HepG2 (cell line): ENCODE measurements at regions not wholly inside any gene's neighbourhood (a gene's known extent, or its start where the extent isn't known, plus 50 kb on each side); places are given as distances from the start of the nearest gene placed in this dataset.

ENCODE experiments used
- ATAC-seq: fragments of 200-7000 bp; cut with Tn5 transposase; 3 replicates; pipeline ENCODE4 v1.9.1; 2020; ENCODE audit warnings: mild to moderate bottlenecking, moderate library complexity
- BruUV-seq: library from RNA; stranded (reverse); fragments of 400-500 nt; replicated peaks from 2 replicates; lab custom pipeline; 2021; lab: Mats Ljungman, UMichigan
- CTCF ChIA-PET: fragments of 300-600 bp; formaldehyde crosslinking; extraction: SDS; loops from one replicate; lab custom pipeline; 2021; ENCODE audit warnings: low total read pairs, inconsistent platforms, low intra/inter-chr PET ratio; lab: Yijun Ruan, JAX
- POLR2A ChIA-PET: fragments of 350-600 bp; sonication (Branson Sonifier 250); formaldehyde crosslinking; loops from one replicate; lab custom pipeline; 2020; ENCODE audit warnings: antibody characterized with exemption, inconsistent platforms; lab: Yijun Ruan, JAX
- DNase-seq: peaks from one replicate; pipeline ENCODE4 v3.0.0-alpha.2; 2015; ENCODE audit warnings: low spot score
- FAIRE-seq: peaks from 3 replicates; lab custom pipeline; 2011; peaks lifted over from hg19 to GRCh38; lab: Jason Lieb, UNC
- H2AFZ ChIP-seq: one replicate; pipeline ENCODE4 v1.6.1; 2011; ENCODE audit warnings: low read length, inconsistent platforms
- H3K27ac ChIP-seq: fragments of 300-600 bp; 3 replicates; pipeline ENCODE4 v1.8.0; 2011; ENCODE audit warnings: mixed run types, mild to moderate bottlenecking, mixed read lengths, low read length, inconsistent platforms; ENCODE audit not compliant: insufficient read depth; ENCODE audit errors: extremely low read length
- H3K27me3 ChIP-seq, 2 experiments: fragments of 200-600 bp in 1 of 2; 2 replicates in 1 of 2; 3 replicates in 1 of 2; pipeline versions ENCODE4 v1.6.0 to v1.8.0; 2011; ENCODE audit warnings: low read length in 2 of 2, mild to moderate bottlenecking in 2 of 2, moderate library complexity in 2 of 2, inconsistent platforms in 1 of 2; ENCODE audit not compliant: insufficient read depth in 2 of 2, control insufficient read depth in 1 of 2
- H3K36me3 ChIP-seq, 2 experiments: fragments of 200-600 bp in 1 of 2; replicated peaks in 1 of 2; 2 replicates in 1 of 2; 3 replicates in 1 of 2; pipeline versions ENCODE4 v1.5.1 to v1.8.0; 2011; ENCODE audit warnings: low read length in 2 of 2, inconsistent platforms in 1 of 2; ENCODE audit not compliant: insufficient read depth in 2 of 2, control insufficient read depth in 1 of 2
- H3K4me1 ChIP-seq: 2 replicates; pipeline ENCODE4 v1.5.1; 2012; ENCODE audit warnings: low read length, inconsistent platforms; ENCODE audit not compliant: insufficient read depth
- H3K4me2 ChIP-seq: 2 replicates; pipeline ENCODE4 v1.6.0; 2011; ENCODE audit warnings: low read depth, low read length, inconsistent platforms
- H3K4me3 ChIP-seq, 3 experiments: fragments of 200-600 bp in 1 of 3; sonication (generic), shearing (Covaris generic) in 1 of 3; replicated peaks in 1 of 3; 2 replicates each; pipeline ENCODE4 v1.5.1; 2011 to 2016; ENCODE audit warnings: low read length in 3 of 3, inconsistent platforms in 2 of 3, low read depth in 2 of 3, mild to moderate bottlenecking in 2 of 3, control low read depth in 1 of 3, mixed read lengths in 1 of 3; ENCODE audit not compliant: insufficient read depth in 1 of 3
- H3K79me2 ChIP-seq: one replicate; pipeline ENCODE4 v1.6.1; 2011; ENCODE audit warnings: low read length, inconsistent platforms; ENCODE audit not compliant: insufficient read depth
- H3K9ac ChIP-seq: 2 replicates; pipeline ENCODE4 v1.6.0; 2011; ENCODE audit warnings: mild to moderate bottlenecking, low read depth, low read length, inconsistent platforms; ENCODE audit not compliant: insufficient read depth
- H3K9me3 ChIP-seq: 2 replicates; pipeline ENCODE4 v1.5.1; 2012; ENCODE audit warnings: mild to moderate bottlenecking, low read length
- H4K20me1 ChIP-seq: 2 replicates; pipeline ENCODE4 v1.6.0; 2011; ENCODE audit warnings: inconsistent platforms, mild to moderate bottlenecking, low read length, moderate library complexity; ENCODE audit not compliant: insufficient read depth
- ATF7 ChIP-seq, 2 experiments: fragments of 450-650 bp in 1 of 2; sonication (generic) in 1 of 2; formaldehyde crosslinking in 1 of 2; IDR thresholded peaks; 2 replicates each; pipeline versions ENCODE4 v1.4.0 to v1.6.1; 2016 to 2020; ENCODE audit warnings: antibody characterized with exemption in 1 of 2, mild to moderate bottlenecking in 1 of 2, missing genetic modification reagents in 1 of 2
- BORCS8-MEF2B ChIP-seq: sonication (generic); formaldehyde crosslinking; IDR thresholded peaks from 2 replicates; pipeline ENCODE4 v1.8.0; 2022; ENCODE audit warnings: mild to moderate bottlenecking, missing genetic modification reagents
- NFRKB ChIP-seq: fragments of 450-650 bp; IDR thresholded peaks from 2 replicates; pipeline ENCODE4 v1.6.1; 2017
- PITX1 ChIP-seq: sonication (generic); formaldehyde crosslinking; IDR thresholded peaks from 2 replicates; pipeline ENCODE4 v1.5.1; 2020; ENCODE audit warnings: mild to moderate bottlenecking, missing genetic modification reagents
- ZKSCAN5 ChIP-seq: sonication (generic); formaldehyde crosslinking; IDR thresholded peaks from 2 replicates; pipeline ENCODE4 v1.5.1; 2020; ENCODE audit warnings: mild to moderate bottlenecking, missing genetic modification reagents
- ZNF260 ChIP-seq: sonication (generic); formaldehyde crosslinking; IDR thresholded peaks from 2 replicates; pipeline ENCODE4 v1.4.0; 2020; ENCODE audit warnings: missing genetic modification reagents, low read depth, mild to moderate bottlenecking, borderline replicate concordance
- ZNF33A ChIP-seq: sonication (generic); formaldehyde crosslinking; IDR thresholded peaks from 2 replicates; pipeline ENCODE4 v1.5.1; 2020; ENCODE audit warnings: missing genetic modification reagents, mild to moderate bottlenecking, moderate library complexity, borderline replicate concordance
- ZNF607 ChIP-seq: sonication (generic); formaldehyde crosslinking; IDR thresholded peaks from 2 replicates; pipeline ENCODE4 v1.5.1; 2020; ENCODE audit warnings: missing genetic modification reagents, mild to moderate bottlenecking, borderline replicate concordance
- WGBS: methylation state at CpG from one replicate; pipeline ENCODE4 v1.1.6; 2017; ENCODE audit warnings: low lambda C conversion rate; 5-methylcytosine and 5-hydroxymethylcytosine counted together
- in situ Hi-C: cut with HindIII; loops from 2 replicates; pipeline ENCODE4 v1.10.0; 2017; ENCODE audit warnings: low pct_unique_long_range_greater_than_20kb; ENCODE audit not compliant: extremely low pct_ligation_motif_present
- intact Hi-C: fragments of 100-400 bp; cut with micrococcal nuclease; formaldehyde crosslinking; loops from one replicate; pipeline ENCODE4 v1.10.0; 2022; ENCODE audit not compliant: unreplicated experiment
- TF ChIP-seq, protein P1 (sequence below): sonication (generic); formaldehyde crosslinking; IDR thresholded peaks from 2 replicates; pipeline ENCODE4 v1.5.1; 2020; ENCODE audit warnings: missing genetic modification reagents, mild to moderate bottlenecking, borderline replicate concordance
- TF ChIP-seq, protein P2 (sequence below): sonication (generic); formaldehyde crosslinking; conservative IDR thresholded peaks from 2 replicates; pipeline ENCODE4 v1.8.1; 2023; ENCODE audit warnings: missing genetic modification reagents
- TF ChIP-seq, protein P3 (sequence below): fragments of 450-650 bp; IDR thresholded peaks from 2 replicates; pipeline ENCODE4 v1.6.1; 2017

DNA sequence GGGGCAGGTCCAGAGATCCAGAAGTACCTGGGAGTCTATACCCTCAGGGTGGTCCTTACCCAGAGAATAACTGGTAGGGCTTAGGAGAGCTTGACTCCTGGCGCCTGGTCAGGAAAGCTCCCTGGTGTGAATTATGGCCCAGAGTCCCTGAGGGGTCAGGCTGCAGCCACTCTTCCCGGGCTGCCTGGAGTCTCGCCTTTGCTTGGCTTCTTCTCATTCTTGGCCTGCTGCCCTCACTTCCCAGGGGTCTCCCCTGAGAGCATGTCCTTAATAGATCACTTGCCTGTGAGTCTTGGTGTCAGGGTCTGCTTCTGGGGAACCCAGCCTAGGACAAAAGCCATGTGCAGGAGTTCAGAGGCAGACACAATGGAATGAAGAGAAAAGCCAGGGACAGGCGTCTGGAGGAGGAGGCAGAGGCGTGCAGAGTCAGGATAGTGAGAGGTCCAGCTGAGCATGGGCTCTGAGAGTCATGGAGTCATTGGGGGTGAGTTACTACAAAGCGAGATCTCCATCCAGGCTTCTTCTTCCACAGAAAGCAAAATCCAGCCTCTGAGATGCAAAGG, 212.3 kb downstream of the TFAP2C start:
- DNase-seq (no peak), ATAC-seq (no peak)
- Histone ChIP-seq H3K4me2 (no peak overlapping the region), H3K4me1 (no peaks in the 10 kb centered on the region), H3K4me3 (no peak overlapping the region), H3K36me3 (no peaks in the 10 kb centered on the region), H3K79me2 (no peaks in the 10 kb centered on the region), H4K20me1 (no peaks in the 10 kb centered on the region), H3K27ac (no peak overlapping the region), H3K9ac (no peak overlapping the region)
- POLR2A ChIA-PET = no interaction called here
- BruUV-seq = no TSS peak
- 3% methylated on average over 6 of the region's 6 CpGs for WGBS
- in situ Hi-C loops = no loop called here
- TF ChIP-seq ZNF33A (CRISPR knock-in tag) (no peak), ATF7 (IDR thresholded peaks at IDR 0.05) (no peak), ATF7 (CRISPR knock-in tag; IDR thresholded peaks at IDR 0.05) (no peak), ZNF260 (CRISPR knock-in tag) (no peak), PITX1 (CRISPR knock-in tag) (no peak), ZKSCAN5 (no peak), NFRKB (no peak), BORCS8-MEF2B (CRISPR knock-in tag) (no peak), ZNF607 (no peak)
- TF ChIP-seq, protein P1, sequence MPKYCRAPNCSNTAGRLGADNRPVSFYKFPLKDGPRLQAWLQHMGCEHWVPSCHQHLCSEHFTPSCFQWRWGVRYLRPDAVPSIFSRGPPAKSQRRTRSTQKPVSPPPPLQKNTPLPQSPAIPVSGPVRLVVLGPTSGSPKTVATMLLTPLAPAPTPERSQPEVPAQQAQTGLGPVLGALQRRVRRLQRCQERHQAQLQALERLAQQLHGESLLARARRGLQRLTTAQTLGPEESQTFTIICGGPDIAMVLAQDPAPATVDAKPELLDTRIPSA (CRISPR knock-in tag) = no peak
- TF ChIP-seq, protein P2, sequence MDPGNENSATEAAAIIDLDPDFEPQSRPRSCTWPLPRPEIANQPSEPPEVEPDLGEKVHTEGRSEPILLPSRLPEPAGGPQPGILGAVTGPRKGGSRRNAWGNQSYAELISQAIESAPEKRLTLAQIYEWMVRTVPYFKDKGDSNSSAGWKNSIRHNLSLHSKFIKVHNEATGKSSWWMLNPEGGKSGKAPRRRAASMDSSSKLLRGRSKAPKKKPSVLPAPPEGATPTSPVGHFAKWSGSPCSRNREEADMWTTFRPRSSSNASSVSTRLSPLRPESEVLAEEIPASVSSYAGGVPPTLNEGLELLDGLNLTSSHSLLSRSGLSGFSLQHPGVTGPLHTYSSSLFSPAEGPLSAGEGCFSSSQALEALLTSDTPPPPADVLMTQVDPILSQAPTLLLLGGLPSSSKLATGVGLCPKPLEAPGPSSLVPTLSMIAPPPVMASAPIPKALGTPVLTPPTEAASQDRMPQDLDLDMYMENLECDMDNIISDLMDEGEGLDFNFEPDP = no peak
- TF ChIP-seq, protein P3, sequence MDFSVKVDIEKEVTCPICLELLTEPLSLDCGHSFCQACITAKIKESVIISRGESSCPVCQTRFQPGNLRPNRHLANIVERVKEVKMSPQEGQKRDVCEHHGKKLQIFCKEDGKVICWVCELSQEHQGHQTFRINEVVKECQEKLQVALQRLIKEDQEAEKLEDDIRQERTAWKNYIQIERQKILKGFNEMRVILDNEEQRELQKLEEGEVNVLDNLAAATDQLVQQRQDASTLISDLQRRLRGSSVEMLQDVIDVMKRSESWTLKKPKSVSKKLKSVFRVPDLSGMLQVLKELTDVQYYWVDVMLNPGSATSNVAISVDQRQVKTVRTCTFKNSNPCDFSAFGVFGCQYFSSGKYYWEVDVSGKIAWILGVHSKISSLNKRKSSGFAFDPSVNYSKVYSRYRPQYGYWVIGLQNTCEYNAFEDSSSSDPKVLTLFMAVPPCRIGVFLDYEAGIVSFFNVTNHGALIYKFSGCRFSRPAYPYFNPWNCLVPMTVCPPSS = no peak
- TF ChIP-seq, all 625 proteins: peak for 0
- intact Hi-C loops = no loop called here
- H2AFZ ChIP-seq = no peak overlapping the region
- no peaks in the 10 kb centered on the region for H3K9me3 ChIP-seq
- peaks cover 0 to 7% of the 10 kb centered on the region in 2 experiments; a peak in 2 of 5 replicates for H3K27me3 ChIP-seq
- no peak for FAIRE-seq
- CTCF ChIA-PET = no interaction called here
